GM21381 (cell line): ENCODE measurements at regions not wholly inside any gene's neighbourhood (a gene's known extent, or its start where the extent isn't known, plus 50 kb on each side); places are given as distances from the start of the nearest gene placed in this dataset.

Source experiments
- ATAC-seq: cut with Tn5 transposase; IDR thresholded peaks from one replicate; pipeline ENCODE4 v1.9.1; 2021; ENCODE audit warnings: mild to moderate bottlenecking, moderate library complexity; ENCODE audit not compliant: unreplicated experiment

- ATAC-seq = no peak
Observed at GRCh38 chr20:40545478-40545877, 143.6 kb downstream of the MAFB start.

DNA sequence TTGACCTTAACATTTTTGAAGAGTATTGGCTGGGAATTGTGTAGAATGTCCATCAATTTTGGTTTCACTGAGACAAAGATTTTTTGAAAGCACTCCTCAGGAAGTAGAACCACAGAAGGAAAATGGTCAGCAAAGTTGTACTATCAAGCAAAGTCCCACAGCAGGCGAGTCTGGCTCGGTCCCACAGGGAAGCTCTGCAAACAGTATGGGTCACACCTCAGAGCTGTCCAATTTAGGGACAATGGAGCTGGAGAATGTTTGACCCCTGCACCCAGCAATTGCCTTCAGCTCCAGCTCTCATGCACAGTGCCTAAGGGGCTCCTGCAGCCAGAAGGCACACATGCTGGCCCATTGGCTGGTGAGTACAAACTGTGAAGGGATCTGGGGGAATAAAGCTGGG lies 147.0 kb downstream of the MAFB start:
- no peak for ATAC-seq

DNA sequence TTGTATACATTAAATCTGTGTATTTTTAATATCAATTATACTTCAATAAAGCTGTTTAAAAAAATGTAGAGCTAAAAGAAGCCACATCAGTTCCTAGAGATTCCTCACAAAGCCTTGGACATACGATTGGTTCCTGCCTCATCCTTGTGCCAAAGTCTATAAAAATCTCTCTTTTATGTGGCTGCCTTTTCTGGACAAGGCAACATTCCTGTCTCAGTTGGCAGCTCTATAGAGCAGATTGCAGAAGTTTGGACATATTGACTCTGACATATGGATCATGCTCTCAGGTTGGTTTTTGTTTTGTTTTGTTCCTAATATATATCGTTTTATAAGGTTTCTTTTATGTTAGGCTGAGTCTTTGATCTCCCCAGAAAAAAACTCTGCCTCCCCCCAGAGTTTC lies 148.9 kb downstream of the MAFB start:
- ATAC-seq = no peak

DNA sequence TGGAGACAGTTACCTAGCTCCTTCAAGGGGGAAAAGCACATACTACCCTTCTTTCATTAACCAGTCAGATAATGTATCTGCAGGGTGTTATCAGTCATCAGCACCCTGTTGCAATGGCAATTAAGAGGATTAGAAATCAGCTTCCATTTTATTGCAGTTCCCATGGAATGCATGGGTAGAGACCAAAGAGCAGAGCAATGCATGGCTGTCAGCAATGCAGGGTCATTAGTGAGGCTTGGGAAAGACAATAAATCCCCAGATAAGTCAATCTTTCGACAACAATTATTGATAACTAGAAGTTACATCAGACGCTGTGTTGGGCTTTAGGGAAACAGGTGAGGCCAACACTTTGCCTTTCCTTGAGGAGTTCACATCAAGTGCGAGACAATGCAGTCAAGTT lies 150.9 kb downstream of the MAFB start:
- no peak for ATAC-seq

- ATAC-seq = no peak
Observed at GRCh38 chr20:40536808-40537207, 152.2 kb downstream of the MAFB start.

DNA sequence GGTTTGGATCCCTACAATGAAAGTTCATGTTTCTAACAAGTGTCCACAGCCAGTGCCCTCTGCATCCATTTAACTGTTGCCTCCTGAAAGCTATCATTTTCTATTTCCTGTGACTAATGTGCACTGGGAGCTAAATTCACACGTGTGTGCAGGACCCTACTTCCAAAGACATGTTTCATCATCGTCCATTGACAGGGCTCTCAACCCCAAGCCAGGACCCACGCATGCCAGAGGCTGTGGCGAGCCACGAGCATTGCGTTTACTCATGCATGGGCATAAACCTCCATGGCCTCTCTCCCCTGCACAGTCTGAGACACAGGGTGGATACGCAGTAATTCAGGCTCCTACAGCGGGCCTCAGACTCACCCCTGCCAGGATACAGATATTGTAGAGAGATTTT lies 153.2 kb downstream of the MAFB start:
- no peak for ATAC-seq

DNA sequence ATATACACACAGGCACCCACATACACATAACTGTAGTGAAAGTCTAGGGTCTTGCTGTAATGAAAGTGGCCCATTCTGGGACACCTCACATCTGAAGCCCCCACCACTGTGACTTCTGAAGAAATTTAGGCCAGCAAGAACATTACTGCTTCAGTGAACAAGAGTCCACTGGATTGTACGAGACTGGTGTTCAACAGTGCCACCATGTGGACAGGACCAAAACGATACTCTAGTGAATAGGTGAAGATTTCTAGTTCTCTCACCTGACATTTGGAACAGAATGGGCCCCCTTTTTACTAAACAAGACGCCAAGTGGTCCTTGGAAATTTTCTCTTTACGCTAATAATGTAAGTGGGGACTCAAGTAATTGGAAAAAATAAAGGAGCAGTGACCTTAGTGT lies 156.9 kb downstream of the MAFB start:
- ATAC-seq = no peak

GRCh38 chr20:40525351-40525750 lies 163.7 kb downstream of the MAFB start:
- no peak for ATAC-seq

DNA sequence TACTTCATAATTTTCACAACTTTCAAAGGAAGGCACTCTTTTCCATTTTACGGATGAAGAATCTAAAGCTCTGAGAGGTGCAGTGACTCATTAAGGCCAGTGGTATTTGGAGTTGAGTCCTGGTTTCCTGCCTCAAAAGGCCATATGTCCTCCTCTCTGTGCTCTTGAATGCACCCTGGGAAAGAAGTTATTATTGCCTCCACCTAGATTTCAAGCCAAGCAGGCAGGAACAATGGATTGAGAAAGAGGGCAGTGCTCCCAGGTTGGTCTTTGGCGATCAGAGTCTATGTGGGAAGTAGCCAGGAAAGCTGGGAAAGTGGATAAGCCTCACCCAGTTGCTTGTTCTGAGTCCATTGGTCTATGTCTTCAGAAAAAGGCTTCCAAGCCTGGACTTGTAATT lies 165.0 kb downstream of the MAFB start:
- no peak for ATAC-seq

DNA sequence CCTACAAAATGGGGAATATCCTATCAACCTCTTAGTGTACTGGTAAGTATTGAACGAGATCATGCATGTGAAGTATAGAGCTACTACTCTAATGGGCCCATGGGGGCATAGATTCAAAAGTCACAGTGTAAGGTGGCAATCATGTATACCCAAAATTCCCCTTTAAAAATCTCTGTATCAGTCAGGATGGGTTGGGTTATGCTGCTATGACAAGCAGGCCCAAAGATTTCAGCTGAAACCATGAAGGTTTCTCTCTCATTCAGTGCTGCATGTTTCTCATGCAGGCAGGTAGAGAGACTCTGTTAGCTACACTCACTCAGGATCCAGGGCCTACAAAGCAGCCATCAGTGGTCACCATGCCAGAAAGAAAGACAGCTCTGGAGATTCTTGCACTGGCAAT lies 166.6 kb downstream of the MAFB start:
- no peak for ATAC-seq

DNA sequence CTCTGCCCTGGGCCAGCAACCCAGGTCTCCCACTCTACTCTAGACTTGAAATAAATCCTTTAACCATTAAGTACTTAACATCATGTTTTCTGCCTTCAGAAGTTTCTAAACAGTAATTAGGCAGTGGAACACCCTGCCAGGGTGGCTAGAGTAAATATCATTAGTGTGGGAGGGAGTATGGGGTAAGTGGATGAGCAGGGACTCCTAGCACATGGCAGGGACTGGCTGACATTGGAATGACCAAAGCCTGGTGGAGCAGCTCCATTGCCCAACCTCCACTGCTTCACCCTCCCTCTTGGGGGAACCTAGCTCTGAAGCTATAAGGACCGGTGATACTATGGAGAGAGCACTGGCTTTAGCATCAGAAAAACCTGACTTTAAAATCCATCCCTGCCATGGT lies 167.1 kb downstream of the MAFB start:
- ATAC-seq = no peak

GRCh38 chr20:40519918-40520317 lies 169.1 kb downstream of the MAFB start:
- ATAC-seq = no peak

DNA sequence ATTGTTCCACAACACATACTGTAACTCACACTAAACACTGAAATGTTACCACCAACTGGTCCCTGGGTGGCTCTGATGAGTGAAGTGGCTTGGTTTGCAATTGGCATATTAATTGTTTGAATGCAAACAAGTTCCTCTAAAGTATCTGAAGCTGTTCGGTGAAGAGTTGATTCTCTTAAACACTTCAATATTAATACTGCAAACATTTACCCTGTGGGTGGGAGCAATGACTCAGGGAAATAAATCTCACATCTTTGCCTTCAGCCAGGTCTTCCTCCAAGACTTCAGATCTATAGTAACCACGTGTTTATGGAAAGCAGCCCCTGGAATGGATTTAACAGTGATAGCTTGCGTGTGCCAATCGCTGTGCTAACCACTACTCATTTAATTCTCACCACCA lies 176.0 kb downstream of the MAFB start:
- no peak for ATAC-seq

DNA sequence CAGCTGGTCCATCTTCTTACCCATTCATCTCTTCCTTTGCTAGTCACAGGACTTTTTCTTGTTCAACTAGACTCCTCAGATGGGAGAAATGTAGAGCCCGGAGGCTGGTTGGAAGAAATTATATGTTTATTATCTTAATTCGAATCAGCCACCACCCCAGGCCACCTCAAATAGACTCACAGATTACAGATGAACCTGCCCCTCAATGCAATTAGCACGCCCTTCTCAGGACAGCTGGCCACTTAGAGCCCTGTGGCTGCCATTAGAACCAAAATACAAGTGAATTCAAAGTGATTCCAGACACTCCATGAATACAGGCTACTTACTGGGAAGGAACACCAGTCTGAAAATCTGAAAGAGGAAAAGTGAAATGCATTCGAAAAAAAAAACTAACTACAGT lies 176.4 kb downstream of the MAFB start:
- ATAC-seq = no peak

GRCh38 chr20:40511478-40511877 lies 177.6 kb downstream of the MAFB start:
- ATAC-seq = no peak

DNA sequence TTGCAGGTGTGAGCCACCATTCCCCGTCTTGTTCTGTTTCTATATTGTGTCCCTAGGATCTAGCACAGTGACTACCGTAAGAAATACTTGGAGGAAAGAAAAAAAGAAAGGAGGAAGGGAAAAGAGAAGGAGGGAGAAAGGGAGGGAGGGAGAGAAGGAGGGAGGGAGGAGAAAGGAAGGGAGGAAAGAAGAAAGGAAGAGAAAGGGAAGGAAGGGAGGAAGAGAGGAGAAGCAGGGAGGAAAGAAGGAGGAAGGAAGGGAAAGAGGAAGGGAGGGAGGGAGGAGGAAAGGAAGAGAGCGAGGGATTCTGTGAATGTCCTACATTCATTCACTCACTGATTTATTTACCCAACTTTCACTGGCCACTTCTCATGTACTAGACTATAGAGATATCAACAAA lies 178.4 kb downstream of the MAFB start:
- no peak for ATAC-seq

DNA sequence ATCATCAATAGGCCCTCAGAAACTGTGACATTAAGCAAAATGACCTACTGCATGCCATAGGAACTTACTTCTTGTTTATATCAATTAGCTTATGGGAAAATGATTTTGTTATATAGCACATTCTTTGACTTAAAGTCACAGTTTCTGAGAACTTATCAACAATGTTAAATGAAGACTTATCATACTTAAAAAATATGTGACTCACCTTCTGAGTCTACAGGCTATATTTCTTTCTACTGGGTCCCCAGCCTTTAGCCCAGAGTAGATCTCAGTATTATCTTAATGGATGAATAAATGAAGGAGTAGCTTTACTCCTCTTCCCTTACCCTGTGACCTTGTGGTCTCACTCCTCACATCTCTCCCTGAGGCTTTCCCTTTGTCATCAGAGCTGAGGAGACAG lies 180.2 kb downstream of the MAFB start:
- no peak for ATAC-seq

DNA sequence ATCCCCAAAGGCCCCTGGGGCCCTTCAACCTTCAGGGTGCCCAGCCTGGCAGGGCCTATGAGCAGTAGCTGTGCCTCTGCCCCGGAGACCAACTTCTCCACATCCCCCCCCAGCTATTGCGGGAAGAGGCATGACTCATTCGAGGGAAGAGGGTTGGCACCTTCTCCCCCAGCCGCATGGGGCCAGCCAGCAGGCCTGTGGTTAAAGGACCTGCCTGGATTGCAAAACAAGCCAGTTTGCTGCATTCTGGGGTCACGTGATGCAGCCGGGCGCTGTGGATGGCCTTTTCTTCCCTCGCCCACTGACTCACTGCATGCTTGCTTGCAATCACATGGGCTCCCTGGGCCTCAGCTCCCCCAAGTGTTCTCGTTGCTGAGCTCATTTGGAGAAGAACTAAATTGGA lies 182.5 kb downstream of the MAFB start:
- ATAC-seq = no peak

DNA sequence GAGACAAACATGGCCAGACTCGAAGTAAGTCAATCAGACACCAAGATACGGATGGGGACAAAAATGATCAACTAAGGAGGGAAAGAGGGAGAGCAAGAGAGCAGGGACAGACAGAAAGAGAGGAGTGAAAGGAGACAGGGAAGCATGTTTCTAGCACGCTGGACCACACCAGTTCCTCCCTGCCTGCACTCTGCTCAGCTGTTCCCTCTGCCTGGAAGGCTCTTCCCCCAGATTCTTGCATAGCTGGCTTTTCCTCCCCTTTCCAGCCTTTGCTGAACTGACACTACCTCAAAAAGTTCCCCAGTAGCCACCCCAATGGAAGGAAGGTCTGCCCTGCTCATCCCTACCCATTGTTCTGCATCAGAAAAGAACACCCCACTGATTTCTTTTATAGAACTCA lies 185.9 kb downstream of the MAFB start:
- no peak for ATAC-seq

DNA sequence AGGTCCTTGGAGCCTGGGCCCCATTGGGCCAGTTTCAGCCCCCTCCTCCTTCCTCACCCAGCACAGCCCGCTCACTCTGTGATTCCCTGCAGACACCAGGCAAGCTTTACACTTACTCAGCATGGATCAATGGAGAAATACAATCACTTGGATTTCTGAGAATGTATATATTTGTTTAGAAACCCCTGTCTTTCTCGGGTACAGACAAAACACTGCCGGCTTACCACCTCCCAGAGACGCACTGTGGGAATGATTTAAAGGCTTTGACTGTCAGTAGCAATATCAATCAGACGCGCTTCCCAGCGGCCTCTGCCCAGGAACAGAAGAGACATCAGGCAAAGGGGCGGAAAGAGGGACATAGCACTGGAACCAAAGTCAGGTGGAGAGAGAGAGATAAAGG lies 186.5 kb downstream of the MAFB start:
- no peak for ATAC-seq

- ATAC-seq = no peak
Observed at GRCh38 chr20:40499391-40499790, 189.6 kb downstream of the MAFB start.

GRCh38 chr20:40497899-40498691 lies 190.9 kb downstream of the MAFB start:
- no peak for ATAC-seq

DNA sequence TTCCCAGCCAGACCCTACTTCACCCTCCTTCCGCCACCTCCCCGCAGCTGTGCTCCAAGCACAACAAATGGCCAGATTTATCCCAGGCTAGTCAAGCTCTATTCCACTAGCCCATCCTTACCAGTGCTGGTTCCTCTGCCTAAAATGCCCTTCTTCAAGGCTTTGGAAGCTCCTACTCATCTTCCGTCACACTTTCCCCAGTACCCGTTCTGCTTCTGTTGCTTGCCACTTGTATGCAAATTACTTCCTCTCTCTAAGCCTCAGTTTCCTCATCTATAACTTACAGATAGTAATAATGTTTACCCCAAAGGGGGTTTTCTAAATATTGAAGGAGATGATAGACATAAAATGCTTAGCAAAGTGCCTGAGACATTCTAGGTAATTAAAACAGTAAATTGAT lies 193.1 kb downstream of the MAFB start:
- no peak for ATAC-seq
